SK-N-SH treated with all-trans-retinoic acid at 6 μM for 48 hours (cell line): ENCODE measurements at regions not wholly inside any gene's neighbourhood (a gene's known extent, or its start where the extent isn't known, plus 50 kb on each side); places are given as distances from the start of the nearest gene placed in this dataset.

Source experiments
- ATAC-seq: fragments of 200-7000 bp; cut with Tn5 transposase; 3 replicates; pipeline ENCODE4 v1.9.1; 2020; ENCODE audit warnings: mild to moderate bottlenecking, moderate library complexity
- ARNTL ChIP-seq: fragments of 450-650 bp; formaldehyde crosslinking; IDR thresholded peaks from 2 replicates; pipeline ENCODE4 v1.5.0; 2020; ENCODE audit warnings: low read depth, mild to moderate bottlenecking, moderate library complexity, borderline replicate concordance
- BACH2 ChIP-seq: fragments of 250-450 bp; sonication (Bioruptor Pico); IDR thresholded peaks from 2 replicates; pipeline ENCODE4 v1.9.0; 2021; ENCODE audit warnings: mild to moderate bottlenecking, borderline replicate concordance
- GLIS3 ChIP-seq: fragments of 250-450 bp; sonication (Bioruptor Pico); IDR thresholded peaks from 2 replicates; pipeline ENCODE4 v1.5.0; 2020; ENCODE audit warnings: mild to moderate bottlenecking, moderate library complexity
- ISL1 ChIP-seq: fragments of 250-450 bp; sonication (Bioruptor Pico); IDR thresholded peaks from 2 replicates; pipeline ENCODE4 v2.1.2; 2022; ENCODE audit warnings: mild to moderate bottlenecking, moderate library complexity
- PPARA ChIP-seq: fragments of 250-450 bp; sonication (Bioruptor Pico); IDR thresholded peaks from 2 replicates; pipeline ENCODE4 v1.5.0; 2020; ENCODE audit warnings: mild to moderate bottlenecking, borderline replicate concordance
- SNAI2 ChIP-seq: fragments of 250-450 bp; sonication (Bioruptor Pico); IDR thresholded peaks from 2 replicates; pipeline ENCODE4 v1.5.0; 2020; ENCODE audit warnings: mild to moderate bottlenecking, moderate library complexity
- TOX ChIP-seq: fragments of 250-450 bp; sonication (Bioruptor Pico); IDR thresholded peaks from 2 replicates; pipeline ENCODE4 v1.8.0; 2021; ENCODE audit warnings: mild to moderate bottlenecking, moderate library complexity, borderline replicate concordance
- TSHZ2 ChIP-seq: fragments of 250-450 bp; sonication (Bioruptor Pico); IDR thresholded peaks from 2 replicates; pipeline ENCODE4 v1.5.0; 2020; ENCODE audit warnings: mild to moderate bottlenecking, moderate library complexity
- ZC3H10 ChIP-seq: fragments of 250-450 bp; sonication (Bioruptor Pico); IDR thresholded peaks from 2 replicates; pipeline ENCODE4 v1.5.1; 2021; ENCODE audit warnings: mild to moderate bottlenecking, moderate library complexity
- ZFP3 ChIP-seq: fragments of 250-450 bp; sonication (Bioruptor Pico); IDR thresholded peaks from 2 replicates; pipeline ENCODE4 v1.5.0; 2020; ENCODE audit warnings: mild to moderate bottlenecking, moderate library complexity
- ZFP30 ChIP-seq: fragments of 450-650 bp; formaldehyde crosslinking; IDR thresholded peaks from 2 replicates; pipeline ENCODE4 v1.5.0; 2022; ENCODE audit warnings: mild to moderate bottlenecking, moderate library complexity
- ZNF565 ChIP-seq: fragments of 450-650 bp; formaldehyde crosslinking; conservative IDR thresholded peaks from 2 replicates; pipeline ENCODE4 v1.5.0; 2020; ENCODE audit warnings: low read depth, mild to moderate bottlenecking, moderate library complexity
- ZNF70 ChIP-seq: fragments of 450-650 bp; formaldehyde crosslinking; IDR thresholded peaks from 2 replicates; pipeline ENCODE4 v1.5.0; 2020; ENCODE audit warnings: mild to moderate bottlenecking, moderate library complexity
- ZNF8 ChIP-seq: fragments of 450-650 bp; formaldehyde crosslinking; IDR thresholded peaks from 2 replicates; pipeline ENCODE4 v1.5.0; 2020; ENCODE audit warnings: mild to moderate bottlenecking, moderate library complexity
- TF ChIP-seq, protein P1 (sequence below): fragments of 250-450 bp; sonication (Bioruptor Pico); IDR thresholded peaks from 2 replicates; pipeline ENCODE4 v1.5.1; 2020; ENCODE audit warnings: low read depth, mild to moderate bottlenecking, moderate library complexity
- TF ChIP-seq, protein P2 (sequence below): fragments of 250-450 bp; sonication (Bioruptor Pico); IDR thresholded peaks from 2 replicates; pipeline ENCODE4 v1.5.1; 2021; ENCODE audit warnings: mild to moderate bottlenecking, moderate library complexity
- TF ChIP-seq, protein P3 (sequence below): fragments of 250-450 bp; sonication (Bioruptor Pico); IDR thresholded peaks from 2 replicates; pipeline ENCODE4 v1.8.0; 2020; ENCODE audit warnings: mild to moderate bottlenecking, moderate library complexity, borderline replicate concordance

DNA sequence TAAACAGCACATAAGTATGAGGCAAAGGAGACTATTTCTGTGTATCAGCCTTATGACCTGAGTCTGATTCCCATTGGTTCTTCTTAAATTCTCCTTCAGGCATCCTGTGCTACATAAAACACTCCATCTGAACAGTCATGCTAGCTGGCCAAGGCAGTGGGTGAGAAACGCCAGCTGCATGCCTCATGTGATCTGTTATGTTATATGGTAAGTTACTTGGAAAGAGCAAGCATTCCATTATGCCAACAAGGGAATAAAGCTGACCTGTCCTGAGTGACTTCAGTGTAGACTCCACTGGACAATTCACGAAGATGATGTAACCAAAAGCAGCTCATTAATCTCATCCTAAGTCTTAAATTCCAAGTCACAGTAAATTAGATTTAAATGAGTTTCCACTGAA is 216.5 kb upstream of the FN1 start:
- peak; percentile 86 for ATAC-seq
- peak; percentile 56 for TF ChIP-seq ISL1 (CRISPR knock-in tag)
- no peak for TF ChIP-seq TOX
- TF ChIP-seq, protein P1, sequence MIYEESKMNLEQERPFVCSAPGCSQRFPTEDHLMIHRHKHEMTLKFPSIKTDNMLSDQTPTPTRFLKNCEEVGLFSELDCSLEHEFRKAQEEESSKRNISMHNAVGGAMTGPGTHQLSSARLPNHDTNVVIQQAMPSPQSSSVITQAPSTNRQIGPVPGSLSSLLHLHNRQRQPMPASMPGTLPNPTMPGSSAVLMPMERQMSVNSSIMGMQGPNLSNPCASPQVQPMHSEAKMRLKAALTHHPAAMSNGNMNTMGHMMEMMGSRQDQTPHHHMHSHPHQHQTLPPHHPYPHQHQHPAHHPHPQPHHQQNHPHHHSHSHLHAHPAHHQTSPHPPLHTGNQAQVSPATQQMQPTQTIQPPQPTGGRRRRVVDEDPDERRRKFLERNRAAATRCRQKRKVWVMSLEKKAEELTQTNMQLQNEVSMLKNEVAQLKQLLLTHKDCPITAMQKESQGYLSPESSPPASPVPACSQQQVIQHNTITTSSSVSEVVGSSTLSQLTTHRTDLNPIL (CRISPR knock-in tag), result peak; percentile 62; the same call in 1 of the 2 replicates
- TF ChIP-seq, all 23 proteins: peak for 2

- ATAC-seq, result no peak
- TF ChIP-seq GLIS3 (CRISPR knock-in tag) (no peak), PPARA (CRISPR knock-in tag) (no peak), ZFP30 (CRISPR knock-in tag) (no peak), TSHZ2 (no peak), BACH2 (CRISPR knock-in tag) (no peak)
Measured at GRCh38 chr2:215651412-215651811, 215.5 kb upstream of the FN1 start.

DNA sequence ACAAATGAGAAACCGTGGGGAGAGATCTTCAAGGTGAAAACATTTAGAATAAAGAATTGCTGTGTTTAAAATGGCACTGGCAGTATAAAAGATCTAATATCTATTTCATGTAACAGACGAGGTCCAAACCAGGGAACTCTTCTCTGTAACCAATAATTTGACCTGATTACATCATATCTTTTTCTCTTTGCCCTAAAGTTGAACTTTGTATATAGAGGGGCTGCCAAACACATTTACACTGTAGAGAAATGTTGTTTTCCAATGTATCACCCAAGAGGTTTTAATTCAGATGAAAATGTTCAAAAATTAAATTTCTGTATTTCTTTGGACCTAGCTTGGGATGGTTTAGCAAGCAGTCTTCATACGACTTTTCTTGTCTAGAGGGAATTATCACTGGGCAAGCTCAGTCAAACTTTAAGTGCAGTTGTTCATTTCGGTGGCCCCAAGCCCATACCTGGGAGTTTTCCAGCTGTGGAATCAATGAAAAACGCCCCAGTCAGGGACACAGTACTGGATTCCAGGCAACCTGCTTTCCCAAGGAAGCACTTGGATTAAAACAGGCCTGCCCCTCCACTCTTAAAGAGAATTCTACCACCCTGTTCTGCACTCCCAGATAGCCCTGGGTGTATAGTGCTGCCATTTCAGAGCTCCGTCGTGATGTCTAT is 208.5 kb upstream of the FN1 start:
- TF ChIP-seq ARNTL (CRISPR knock-in tag), result no peak
- TF ChIP-seq GLIS3 (CRISPR knock-in tag), result no peak
- no peak for TF ChIP-seq TSHZ2
- no peak for ATAC-seq

- TF ChIP-seq SNAI2 (CRISPR knock-in tag), result no peak
- TF ChIP-seq ZNF8 (CRISPR knock-in tag), result no peak
- no peak for TF ChIP-seq TOX
- TF ChIP-seq TSHZ2, result no peak
- TF ChIP-seq ZC3H10 (CRISPR knock-in tag), result no peak
- no peak for TF ChIP-seq ZFP30 (CRISPR knock-in tag)
- TF ChIP-seq ZFP3 (CRISPR knock-in tag), result no peak
- TF ChIP-seq, protein P2, sequence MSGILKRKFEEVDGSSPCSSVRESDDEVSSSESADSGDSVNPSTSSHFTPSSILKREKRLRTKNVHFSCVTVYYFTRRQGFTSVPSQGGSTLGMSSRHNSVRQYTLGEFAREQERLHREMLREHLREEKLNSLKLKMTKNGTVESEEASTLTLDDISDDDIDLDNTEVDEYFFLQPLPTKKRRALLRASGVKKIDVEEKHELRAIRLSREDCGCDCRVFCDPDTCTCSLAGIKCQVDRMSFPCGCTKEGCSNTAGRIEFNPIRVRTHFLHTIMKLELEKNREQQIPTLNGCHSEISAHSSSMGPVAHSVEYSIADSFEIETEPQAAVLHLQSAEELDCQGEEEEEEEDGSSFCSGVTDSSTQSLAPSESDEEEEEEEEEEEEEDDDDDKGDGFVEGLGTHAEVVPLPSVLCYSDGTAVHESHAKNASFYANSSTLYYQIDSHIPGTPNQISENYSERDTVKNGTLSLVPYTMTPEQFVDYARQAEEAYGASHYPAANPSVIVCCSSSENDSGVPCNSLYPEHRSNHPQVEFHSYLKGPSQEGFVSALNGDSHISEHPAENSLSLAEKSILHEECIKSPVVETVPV (CRISPR knock-in tag), result no peak
- TF ChIP-seq ARNTL (CRISPR knock-in tag), result no peak
- no peak for TF ChIP-seq BACH2 (CRISPR knock-in tag)
- TF ChIP-seq ISL1 (CRISPR knock-in tag), result no peak
- no peak for TF ChIP-seq PPARA (CRISPR knock-in tag)
- TF ChIP-seq GLIS3 (CRISPR knock-in tag), result no peak
- no peak for TF ChIP-seq ZNF70
- TF ChIP-seq, protein P1 (CRISPR knock-in tag), result no peak
- TF ChIP-seq, protein P3, sequence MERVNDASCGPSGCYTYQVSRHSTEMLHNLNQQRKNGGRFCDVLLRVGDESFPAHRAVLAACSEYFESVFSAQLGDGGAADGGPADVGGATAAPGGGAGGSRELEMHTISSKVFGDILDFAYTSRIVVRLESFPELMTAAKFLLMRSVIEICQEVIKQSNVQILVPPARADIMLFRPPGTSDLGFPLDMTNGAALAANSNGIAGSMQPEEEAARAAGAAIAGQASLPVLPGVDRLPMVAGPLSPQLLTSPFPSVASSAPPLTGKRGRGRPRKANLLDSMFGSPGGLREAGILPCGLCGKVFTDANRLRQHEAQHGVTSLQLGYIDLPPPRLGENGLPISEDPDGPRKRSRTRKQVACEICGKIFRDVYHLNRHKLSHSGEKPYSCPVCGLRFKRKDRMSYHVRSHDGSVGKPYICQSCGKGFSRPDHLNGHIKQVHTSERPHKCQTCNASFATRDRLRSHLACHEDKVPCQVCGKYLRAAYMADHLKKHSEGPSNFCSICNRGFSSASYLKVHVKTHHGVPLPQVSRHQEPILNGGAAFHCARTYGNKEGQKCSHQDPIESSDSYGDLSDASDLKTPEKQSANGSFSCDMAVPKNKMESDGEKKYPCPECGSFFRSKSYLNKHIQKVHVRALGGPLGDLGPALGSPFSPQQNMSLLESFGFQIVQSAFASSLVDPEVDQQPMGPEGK (CRISPR knock-in tag), result no peak
- TF ChIP-seq ZNF565 (CRISPR knock-in tag), result no peak
- TF ChIP-seq, all 23 proteins: peak for 0
- ATAC-seq, result no peak
Measured at GRCh38 chr2:215638687-215639086, 202.8 kb upstream of the FN1 start.
